HEK293T (cell line): ENCODE measurements at regions not wholly inside any gene's neighbourhood (a gene's known extent, or its start where the extent isn't known, plus 50 kb on each side); places are given as distances from the start of the nearest gene placed in this dataset.

Experiments
- BHLHE40 ChIP-seq: fragments of 450-650 bp; IDR thresholded peaks from 2 replicates; pipeline ENCODE4 v1.6.1; 2016; ENCODE audit warnings: mild to moderate bottlenecking, moderate library complexity, borderline replicate concordance
- CTBP1 ChIP-seq: fragments of 450-650 bp; IDR thresholded peaks from 2 replicates; pipeline ENCODE4 v1.6.1; 2016; ENCODE audit warnings: borderline replicate concordance
- ELF4 ChIP-seq: fragments of 450-650 bp; IDR thresholded peaks from 2 replicates; pipeline ENCODE4 v1.6.1; 2017; ENCODE audit warnings: antibody characterized with exemption
- FOXA1 ChIP-seq: fragments of 450-650 bp; IDR thresholded peaks from 2 replicates; pipeline ENCODE4 v1.6.1; 2016; ENCODE audit warnings: mild to moderate bottlenecking
- FOXK2 ChIP-seq: fragments of 450-650 bp; IDR thresholded peaks from 2 replicates; pipeline ENCODE4 v1.6.1; 2016; ENCODE audit warnings: mild to moderate bottlenecking
- FOXM1 ChIP-seq: fragments of 450-650 bp; IDR thresholded peaks from 2 replicates; pipeline ENCODE4 v1.6.1; 2017; ENCODE audit warnings: mild to moderate bottlenecking, borderline replicate concordance
- HDGF ChIP-seq: fragments of 450-650 bp; IDR thresholded peaks from 2 replicates; pipeline ENCODE4 v1.6.1; 2017; ENCODE audit warnings: antibody characterized with exemption, borderline replicate concordance
- L3MBTL2 ChIP-seq: fragments of 450-650 bp; conservative IDR thresholded peaks from 2 replicates; pipeline ENCODE4 v1.6.1; 2016; ENCODE audit warnings: mild to moderate bottlenecking
- LEF1 ChIP-seq: fragments of 450-650 bp; IDR thresholded peaks from 2 replicates; pipeline ENCODE4 v1.6.1; 2017; ENCODE audit warnings: mild to moderate bottlenecking, borderline replicate concordance
- NFRKB ChIP-seq: fragments of 450-650 bp; IDR thresholded peaks from 2 replicates; pipeline ENCODE4 v1.6.1; 2016; ENCODE audit warnings: mild to moderate bottlenecking, moderate library complexity
- SP1 ChIP-seq: fragments of 450-650 bp; IDR thresholded peaks from 2 replicates; pipeline ENCODE4 v1.6.1; 2017
- SUZ12 ChIP-seq: fragments of 450-650 bp; IDR thresholded peaks from 2 replicates; pipeline ENCODE4 v1.6.1; 2016; ENCODE audit warnings: mild to moderate bottlenecking
- TARDBP ChIP-seq: fragments of 450-650 bp; IDR thresholded peaks from 2 replicates; pipeline ENCODE4 v1.6.1; 2016
- ZNF384 ChIP-seq: fragments of 450-650 bp; IDR thresholded peaks from 2 replicates; pipeline ENCODE4 v1.6.1; 2016

GRCh38 chr1:239058190-239058589 lies 328.2 kb upstream of the CHRM3 start:
- TF ChIP-seq SP1 (no peak), FOXA1 (no peak), CTBP1 (no peak), BHLHE40 (no peak), SUZ12 (no peak), FOXK2 (no peak), TARDBP (no peak), NFRKB (no peak), ZNF384 (no peak), FOXM1 (no peak), ELF4 (no peak), HDGF (no peak), L3MBTL2 (no peak), LEF1 (no peak)
